DND-41 (cell line): ENCODE measurements at regions not wholly inside any gene's neighbourhood (a gene's known extent, or its start where the extent isn't known, plus 50 kb on each side); places are given as distances from the start of the nearest gene placed in this dataset.

Experiments used
- EZH2 ChIP-seq: IDR thresholded peaks from 3 replicates; pipeline ENCODE4 v1.6.1; 2012; ENCODE audit warnings: borderline replicate concordance, low read depth, mild to moderate bottlenecking, moderate library complexity, low read length, inconsistent platforms; ENCODE audit not compliant: severe bottlenecking
- TF ChIP-seq, protein P1 (sequence below): IDR thresholded peaks from 2 replicates; pipeline ENCODE4 v1.5.1; 2012; ENCODE audit warnings: borderline replicate concordance, low read length, moderate library complexity, mild to moderate bottlenecking; ENCODE audit not compliant: poor library complexity, severe bottlenecking; ENCODE audit errors: extremely low read depth

DNA sequence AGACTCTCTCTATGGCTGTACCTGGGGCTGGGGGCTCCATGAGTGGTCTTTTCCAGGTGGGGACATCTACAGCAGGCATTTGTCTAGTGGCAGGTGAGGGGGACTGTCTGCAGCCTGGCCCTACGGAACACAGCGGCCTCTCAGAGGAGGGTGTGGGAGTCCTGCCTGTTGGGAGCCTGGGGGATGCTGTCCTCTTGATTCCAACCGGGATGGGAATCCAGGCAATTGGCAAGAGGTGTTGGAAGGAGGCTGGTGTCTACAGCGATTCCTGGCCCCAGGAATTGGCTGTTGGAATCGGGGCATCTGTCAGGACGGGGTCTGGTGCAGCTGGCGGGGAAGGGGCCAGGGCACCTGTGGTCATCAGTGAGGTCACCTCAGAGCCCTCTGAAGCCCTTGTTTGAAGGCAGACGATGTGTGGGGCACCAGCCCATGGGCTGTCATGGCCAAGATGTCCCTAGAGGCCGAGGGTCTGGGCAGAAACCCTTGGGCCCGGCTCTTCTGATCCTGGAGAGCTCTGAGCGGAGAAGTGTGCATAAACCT is 386.3 kb downstream of the TMEM121 start:
- TF ChIP-seq, protein P1, sequence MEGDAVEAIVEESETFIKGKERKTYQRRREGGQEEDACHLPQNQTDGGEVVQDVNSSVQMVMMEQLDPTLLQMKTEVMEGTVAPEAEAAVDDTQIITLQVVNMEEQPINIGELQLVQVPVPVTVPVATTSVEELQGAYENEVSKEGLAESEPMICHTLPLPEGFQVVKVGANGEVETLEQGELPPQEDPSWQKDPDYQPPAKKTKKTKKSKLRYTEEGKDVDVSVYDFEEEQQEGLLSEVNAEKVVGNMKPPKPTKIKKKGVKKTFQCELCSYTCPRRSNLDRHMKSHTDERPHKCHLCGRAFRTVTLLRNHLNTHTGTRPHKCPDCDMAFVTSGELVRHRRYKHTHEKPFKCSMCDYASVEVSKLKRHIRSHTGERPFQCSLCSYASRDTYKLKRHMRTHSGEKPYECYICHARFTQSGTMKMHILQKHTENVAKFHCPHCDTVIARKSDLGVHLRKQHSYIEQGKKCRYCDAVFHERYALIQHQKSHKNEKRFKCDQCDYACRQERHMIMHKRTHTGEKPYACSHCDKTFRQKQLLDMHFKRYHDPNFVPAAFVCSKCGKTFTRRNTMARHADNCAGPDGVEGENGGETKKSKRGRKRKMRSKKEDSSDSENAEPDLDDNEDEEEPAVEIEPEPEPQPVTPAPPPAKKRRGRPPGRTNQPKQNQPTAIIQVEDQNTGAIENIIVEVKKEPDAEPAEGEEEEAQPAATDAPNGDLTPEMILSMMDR, result no peak
- TF ChIP-seq EZH2, result no peak
